AG04450 (cell line): ENCODE measurements at regions not wholly inside any gene's neighbourhood (a gene's known extent, or its start where the extent isn't known, plus 50 kb on each side); places are given as distances from the start of the nearest gene placed in this dataset.

ENCODE experiments used
- CTCF ChIA-PET: fragments of 300-600, 350-600 bp; formaldehyde crosslinking; extraction: SDS; loops from one replicate; lab custom pipeline; 2022; ENCODE audit warnings: antibody characterized with exemption, inconsistent platforms; lab: Charles Lee
- POLR2A ChIA-PET: fragments of 350-600 bp; formaldehyde crosslinking; extraction: SDS; loops from one replicate; lab custom pipeline; 2021; ENCODE audit warnings: antibody characterized with exemption, inconsistent platforms; lab: Yijun Ruan, JAX
- DNase-seq: peaks from one replicate; pipeline ENCODE4 v3.0.0-alpha.2; 2011; ENCODE audit warnings: low read depth, low spot score
- H3K27ac ChIP-seq: one replicate; pipeline ENCODE4 v1.5.1; 2012; ENCODE audit warnings: low read depth, low read length, control low read depth
- H3K27me3 ChIP-seq: one replicate; pipeline ENCODE4 v1.6.0; 2012; ENCODE audit warnings: low read length; ENCODE audit not compliant: control insufficient read depth, insufficient read depth
- H3K4me3 ChIP-seq: 2 replicates; pipeline ENCODE4 v1.5.1; 2011; ENCODE audit warnings: mild to moderate bottlenecking, low read depth, low read length, control low read depth
- H3K9me3 ChIP-seq: 2 replicates; pipeline ENCODE4 v1.5.1; 2012; ENCODE audit warnings: low read length; ENCODE audit not compliant: control insufficient read depth, insufficient read depth
- TF ChIP-seq, protein P1 (sequence below): IDR thresholded peaks from 2 replicates; pipeline ENCODE4 v1.5.1; 2011; ENCODE audit warnings: low read depth, low read length, control low read depth, inconsistent platforms

DNA sequence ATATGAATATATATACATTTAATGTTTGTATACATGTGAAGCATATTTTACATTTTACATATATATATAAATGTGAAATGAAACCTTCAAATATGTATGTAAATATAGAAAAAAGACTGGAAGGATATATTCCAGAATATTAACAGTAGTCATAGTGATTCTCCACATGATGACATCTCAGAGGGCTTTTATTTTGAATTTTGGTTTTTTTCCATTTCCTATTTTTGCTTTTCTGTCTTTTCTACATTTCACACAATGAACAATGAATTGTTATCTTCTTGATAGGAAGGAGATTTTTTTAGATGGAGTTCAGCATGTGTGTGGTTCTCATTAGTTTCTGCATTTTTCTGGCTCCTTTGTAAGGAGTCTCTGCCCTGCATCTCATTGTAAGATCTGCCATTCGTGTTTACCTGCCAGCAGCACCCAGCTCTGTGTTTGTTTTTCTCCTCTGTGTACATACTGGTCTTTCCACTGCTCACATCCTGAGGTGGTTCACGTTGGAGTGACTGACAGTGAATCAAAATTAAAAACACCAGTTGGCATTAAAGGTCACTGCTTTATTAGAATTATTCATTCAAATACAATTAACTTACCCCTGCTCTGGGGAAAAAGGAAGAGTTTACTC lies 425.3 kb upstream of the MDFIC2 start:
- no peaks in the 10 kb centered on the region for H3K27me3 ChIP-seq
- TF ChIP-seq, protein P1, sequence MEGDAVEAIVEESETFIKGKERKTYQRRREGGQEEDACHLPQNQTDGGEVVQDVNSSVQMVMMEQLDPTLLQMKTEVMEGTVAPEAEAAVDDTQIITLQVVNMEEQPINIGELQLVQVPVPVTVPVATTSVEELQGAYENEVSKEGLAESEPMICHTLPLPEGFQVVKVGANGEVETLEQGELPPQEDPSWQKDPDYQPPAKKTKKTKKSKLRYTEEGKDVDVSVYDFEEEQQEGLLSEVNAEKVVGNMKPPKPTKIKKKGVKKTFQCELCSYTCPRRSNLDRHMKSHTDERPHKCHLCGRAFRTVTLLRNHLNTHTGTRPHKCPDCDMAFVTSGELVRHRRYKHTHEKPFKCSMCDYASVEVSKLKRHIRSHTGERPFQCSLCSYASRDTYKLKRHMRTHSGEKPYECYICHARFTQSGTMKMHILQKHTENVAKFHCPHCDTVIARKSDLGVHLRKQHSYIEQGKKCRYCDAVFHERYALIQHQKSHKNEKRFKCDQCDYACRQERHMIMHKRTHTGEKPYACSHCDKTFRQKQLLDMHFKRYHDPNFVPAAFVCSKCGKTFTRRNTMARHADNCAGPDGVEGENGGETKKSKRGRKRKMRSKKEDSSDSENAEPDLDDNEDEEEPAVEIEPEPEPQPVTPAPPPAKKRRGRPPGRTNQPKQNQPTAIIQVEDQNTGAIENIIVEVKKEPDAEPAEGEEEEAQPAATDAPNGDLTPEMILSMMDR: no peak
- no peak for DNase-seq
- H3K4me3 ChIP-seq: no peak overlapping the region
- H3K9me3 ChIP-seq: no peaks in the 10 kb centered on the region
- CTCF ChIA-PET: no interaction called here
- no peak overlapping the region for H3K27ac ChIP-seq
- POLR2A ChIA-PET: no interaction called here

DNA sequence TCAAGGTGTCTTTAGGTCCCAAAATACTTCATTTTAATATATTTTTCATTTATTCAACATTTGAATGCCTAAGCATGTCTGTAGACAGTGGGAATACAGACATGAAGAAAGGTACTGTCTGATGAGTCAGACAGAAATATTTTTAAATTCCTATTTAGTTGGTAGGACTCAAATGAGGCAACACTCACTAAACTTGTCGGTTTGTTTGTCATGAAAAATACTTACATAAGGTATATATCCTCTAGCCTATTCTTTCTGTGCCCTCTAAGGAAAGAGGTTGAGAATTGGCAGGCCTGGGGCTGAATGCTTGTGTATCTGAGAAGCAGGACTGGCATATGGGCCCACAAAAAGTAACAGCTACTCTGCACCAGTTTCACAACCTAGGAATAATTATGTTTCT lies 423.6 kb upstream of the MDFIC2 start:
- POLR2A ChIA-PET: no interaction called here
- H3K9me3 ChIP-seq: no peaks in the 10 kb centered on the region
- H3K27ac ChIP-seq: no peak overlapping the region
- TF ChIP-seq, protein P1: no peak
- no peak overlapping the region for H3K4me3 ChIP-seq
- CTCF ChIA-PET: no interaction called here
- no peak for DNase-seq
- no peaks in the 10 kb centered on the region for H3K27me3 ChIP-seq

DNA sequence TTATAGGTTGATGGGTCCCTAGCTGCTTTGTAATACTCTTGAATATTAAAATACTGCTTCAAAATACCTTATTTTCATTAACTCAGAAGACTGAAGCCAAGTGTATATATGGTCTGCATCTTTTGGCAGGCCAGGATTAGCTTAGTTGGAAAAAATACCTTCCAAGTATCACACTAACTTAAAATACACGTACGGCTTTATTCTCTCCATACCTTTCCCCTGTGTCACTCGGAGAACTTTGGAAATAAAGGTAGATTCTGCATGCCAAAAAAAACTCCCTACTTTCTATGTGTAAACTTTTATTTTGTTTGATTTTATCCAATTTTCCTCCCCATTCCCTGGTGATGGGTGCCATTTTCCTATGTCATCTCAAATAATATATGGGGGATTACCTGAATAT lies 422.3 kb upstream of the MDFIC2 start:
- CTCF ChIA-PET: interaction anchor here (0.6 kb wide), 1 partner anchor 212 kb away, joined by 3 read pairs; no protein-coding TSS in a partner anchor
- POLR2A ChIA-PET: interaction anchor here (0.6 kb wide), 1 partner anchor 73 kb away, joined by 11 read pairs; no protein-coding TSS in a partner anchor
- DNase-seq: no peak

DNA sequence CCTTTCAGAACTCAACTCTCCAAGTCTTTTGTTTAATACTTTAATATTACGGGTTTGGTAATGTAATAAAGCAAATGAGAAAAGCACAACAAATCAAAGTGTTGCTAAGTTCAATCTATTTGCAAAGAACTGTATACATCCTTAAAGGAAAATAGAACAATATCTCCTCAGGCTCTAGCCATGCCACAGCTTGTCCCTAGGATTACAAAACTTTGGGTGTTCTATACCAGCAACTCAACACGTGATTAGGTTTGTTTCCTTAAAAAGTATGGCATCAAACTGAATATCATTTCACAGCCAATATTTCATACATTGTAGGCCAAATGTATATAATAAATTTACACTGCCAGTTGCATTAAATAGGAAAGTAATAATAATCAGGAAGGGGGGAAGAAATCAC lies 418.6 kb upstream of the MDFIC2 start:
- TF ChIP-seq, protein P1: no peak
- CTCF ChIA-PET: no interaction called here
- H3K27ac ChIP-seq: no peak overlapping the region
- H3K9me3 ChIP-seq: no peaks in the 10 kb centered on the region
- no peak for DNase-seq
- H3K4me3 ChIP-seq: no peak overlapping the region
- H3K27me3 ChIP-seq: no peaks in the 10 kb centered on the region
- POLR2A ChIA-PET: no interaction called here

More for the DNA sequence above, 422.3 kb upstream of the MDFIC2 start:
- H3K4me3 ChIP-seq: no peak overlapping the region
- no peak overlapping the region for H3K27ac ChIP-seq
- H3K9me3 ChIP-seq: no peaks in the 10 kb centered on the region
- H3K27me3 ChIP-seq: no peaks in the 10 kb centered on the region
- TF ChIP-seq, protein P1: no peak

DNA sequence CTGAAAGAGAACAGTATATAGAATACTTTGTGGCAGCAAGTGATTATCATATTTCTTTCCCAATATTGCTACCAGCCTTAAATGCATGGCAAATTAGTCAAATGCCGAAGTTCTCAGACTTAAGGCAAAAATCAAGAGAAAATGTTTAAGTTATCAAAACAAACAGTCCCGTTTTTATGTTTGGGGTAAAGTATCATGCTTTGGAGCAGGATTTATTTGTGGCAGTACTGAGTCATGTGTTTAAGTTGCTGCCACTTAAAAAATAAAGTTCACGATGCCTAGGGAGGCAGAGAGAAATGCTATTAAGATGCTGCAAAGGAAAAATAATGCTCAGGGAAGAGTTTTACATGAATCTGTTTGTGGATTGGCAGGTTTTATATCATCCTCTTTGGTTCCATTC lies 417.4 kb upstream of the MDFIC2 start:
- Histone ChIP-seq H3K27me3 (no peaks in the 10 kb centered on the region), H3K9me3 (no peaks in the 10 kb centered on the region), H3K4me3 (no peak overlapping the region), H3K27ac (no peak overlapping the region)
- ChIA-PET CTCF (interaction anchor here (0.8 kb wide), 1 partner anchor 82 kb away, joined by 3 read pairs; no protein-coding TSS in a partner anchor), POLR2A (interaction anchor here (0.7 kb wide), 1 partner anchor 29 kb away, joined by 7 read pairs; no protein-coding TSS in a partner anchor)
- no peak for DNase-seq
- TF ChIP-seq, protein P1: no peak
